ENCODE measurements at regions not wholly inside any gene's neighbourhood (a gene's known extent, or its start where the extent isn't known, plus 50 kb on each side); places are given as distances from the start of the nearest gene placed in this dataset.

DNA sequence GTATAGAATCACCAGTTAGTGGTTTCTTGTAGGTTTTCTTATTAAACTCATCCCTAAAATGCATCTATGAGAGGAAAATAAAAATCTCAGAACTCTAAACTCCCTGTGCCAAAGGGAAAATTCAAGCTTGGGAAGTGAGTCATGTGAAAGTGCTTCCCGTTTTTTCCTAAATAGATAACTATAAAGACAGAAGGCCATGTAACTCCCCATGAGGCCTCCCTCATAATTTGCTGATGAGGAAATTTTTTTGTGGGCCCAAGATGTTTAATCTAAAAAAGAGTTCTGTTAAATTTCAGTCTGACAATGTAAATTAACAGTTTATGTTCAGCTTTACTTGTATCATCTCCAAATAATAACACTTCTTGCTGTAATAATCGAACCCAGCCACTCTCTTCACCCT lies 1273.9 kb downstream of the OTOL1 start:
- H3K9me3 ChIP-seq (ENCODE audit: control insufficient read depth in 1 of 2, insufficient read depth in 1 of 2, low read length in 2 of 2): peaks cover 0 to 6% of the 10 kb centered on the region in 2 experiments
- TF ChIP-seq, protein P1, sequence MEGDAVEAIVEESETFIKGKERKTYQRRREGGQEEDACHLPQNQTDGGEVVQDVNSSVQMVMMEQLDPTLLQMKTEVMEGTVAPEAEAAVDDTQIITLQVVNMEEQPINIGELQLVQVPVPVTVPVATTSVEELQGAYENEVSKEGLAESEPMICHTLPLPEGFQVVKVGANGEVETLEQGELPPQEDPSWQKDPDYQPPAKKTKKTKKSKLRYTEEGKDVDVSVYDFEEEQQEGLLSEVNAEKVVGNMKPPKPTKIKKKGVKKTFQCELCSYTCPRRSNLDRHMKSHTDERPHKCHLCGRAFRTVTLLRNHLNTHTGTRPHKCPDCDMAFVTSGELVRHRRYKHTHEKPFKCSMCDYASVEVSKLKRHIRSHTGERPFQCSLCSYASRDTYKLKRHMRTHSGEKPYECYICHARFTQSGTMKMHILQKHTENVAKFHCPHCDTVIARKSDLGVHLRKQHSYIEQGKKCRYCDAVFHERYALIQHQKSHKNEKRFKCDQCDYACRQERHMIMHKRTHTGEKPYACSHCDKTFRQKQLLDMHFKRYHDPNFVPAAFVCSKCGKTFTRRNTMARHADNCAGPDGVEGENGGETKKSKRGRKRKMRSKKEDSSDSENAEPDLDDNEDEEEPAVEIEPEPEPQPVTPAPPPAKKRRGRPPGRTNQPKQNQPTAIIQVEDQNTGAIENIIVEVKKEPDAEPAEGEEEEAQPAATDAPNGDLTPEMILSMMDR (IDR thresholded peaks at IDR 0.05): no peak
- H3K4me3 ChIP-seq (ENCODE audit: low read length): no peak overlapping the region
- H3K27ac ChIP-seq (ENCODE audit: low read depth in 1 of 2, low read length in 2 of 2): no peak overlapping the region
- Mint-ChIP-seq H3K27ac (no peak overlapping the region), H3K27me3 (no peaks in the 10 kb centered on the region), H3K36me3 (ENCODE audit: low read depth) (no peaks in the 10 kb centered on the region), H3K4me1 (ENCODE audit: low read depth) (no peaks in the 10 kb centered on the region), H3K9me3 (no peaks in the 10 kb centered on the region), H3K4me3 (no peak overlapping the region)
- no peaks in the 10 kb centered on the region for H3K27me3 ChIP-seq (ENCODE audit: control insufficient read depth in 1 of 2, insufficient read depth in 2 of 2, low read length in 2 of 2)
- intact Hi-C loops (cut with DNase I, micrococcal nuclease): no loop called here
- H3K4me1 ChIP-seq (ENCODE audit: insufficient read depth, low read length): no peaks in the 10 kb centered on the region
- POLR2A ChIA-PET: no interaction called here
- CTCF ChIA-PET: no interaction called here
- no peaks in the 10 kb centered on the region for H3K36me3 ChIP-seq (ENCODE audit: insufficient read depth, low read length)
- ATAC-seq (ENCODE audit: poor library complexity): no peak
- DNase-seq: no peak

DNA sequence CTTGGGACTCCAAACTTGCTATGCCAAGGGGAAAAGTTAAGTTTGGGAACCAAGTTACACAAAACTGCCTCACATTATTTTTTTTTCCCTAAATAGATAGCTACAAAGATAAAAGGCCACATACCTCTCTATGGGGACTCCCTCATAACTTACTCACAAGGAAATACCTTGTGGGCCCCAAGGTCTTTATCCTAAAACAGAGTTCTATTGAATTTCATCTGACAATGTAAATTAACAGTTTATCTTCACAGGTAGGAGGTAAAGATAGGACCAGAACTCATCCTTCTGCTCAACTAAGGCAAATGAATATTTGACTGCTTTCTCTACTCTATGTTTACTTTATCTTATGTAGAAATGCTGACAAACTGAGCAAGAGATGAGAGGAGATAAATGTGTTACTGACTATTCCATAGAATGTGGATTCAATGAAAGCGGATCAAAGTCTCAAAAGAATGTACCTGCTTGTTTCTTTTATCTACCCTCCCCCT lies 1278.0 kb downstream of the OTOL1 start:
- Histone ChIP-seq H3K9me3 (ENCODE audit: control insufficient read depth in 1 of 2, insufficient read depth in 1 of 2, low read length in 2 of 2) (no peaks in the 10 kb centered on the region), H3K27ac (ENCODE audit: low read depth in 1 of 2, low read length in 2 of 2) (no peak overlapping the region), H3K4me1 (ENCODE audit: insufficient read depth, low read length) (no peaks in the 10 kb centered on the region), H3K36me3 (ENCODE audit: insufficient read depth, low read length) (no peaks in the 10 kb centered on the region), H3K27me3 (ENCODE audit: control insufficient read depth in 1 of 2, insufficient read depth in 2 of 2, low read length in 2 of 2) (no peaks in the 10 kb centered on the region), H3K4me3 (ENCODE audit: low read length) (no peak overlapping the region)
- CTCF ChIA-PET: no interaction called here
- Mint-ChIP-seq H3K9me3 (no peaks in the 10 kb centered on the region), H3K36me3 (ENCODE audit: low read depth) (no peaks in the 10 kb centered on the region), H3K27ac (no peak overlapping the region), H3K27me3 (no peaks in the 10 kb centered on the region), H3K4me3 (no peak overlapping the region), H3K4me1 (ENCODE audit: low read depth) (no peaks in the 10 kb centered on the region)
- intact Hi-C loops (cut with DNase I, micrococcal nuclease): no loop called here
- POLR2A ChIA-PET: no interaction called here
- TF ChIP-seq, protein P1 (IDR thresholded peaks at IDR 0.05): no peak
- no peak for DNase-seq
- no peak for ATAC-seq (ENCODE audit: poor library complexity)

DNA sequence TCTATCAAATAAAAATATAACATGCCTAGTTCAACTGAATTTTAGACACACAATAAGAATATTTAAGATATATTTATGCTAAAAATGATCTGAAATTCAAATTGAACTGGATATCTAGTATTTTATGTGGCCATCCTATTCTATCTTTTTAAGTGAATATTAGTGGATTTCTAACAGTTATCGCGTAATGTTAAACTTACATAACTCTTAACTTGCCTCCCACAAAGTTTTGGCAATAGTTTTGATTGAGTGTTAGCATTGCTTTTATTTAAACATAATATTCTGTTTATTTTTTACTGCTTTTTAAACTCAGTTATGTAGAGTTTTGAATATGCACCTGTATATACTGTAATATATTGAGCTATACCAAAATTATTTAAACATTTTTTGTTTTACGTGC lies 1279.5 kb downstream of the OTOL1 start:
- no peak for ATAC-seq (ENCODE audit: poor library complexity)
- TF ChIP-seq, protein P1 (IDR thresholded peaks at IDR 0.05): no peak
- Mint-ChIP-seq H3K4me1 (ENCODE audit: low read depth) (no peaks in the 10 kb centered on the region), H3K27ac (no peak overlapping the region), H3K9me3 (no peaks in the 10 kb centered on the region), H3K4me3 (no peak overlapping the region), H3K36me3 (ENCODE audit: low read depth) (no peaks in the 10 kb centered on the region), H3K27me3 (no peaks in the 10 kb centered on the region)
- Histone ChIP-seq H3K27me3 (ENCODE audit: control insufficient read depth in 1 of 2, insufficient read depth in 2 of 2, low read length in 2 of 2) (no peaks in the 10 kb centered on the region), H3K4me1 (ENCODE audit: insufficient read depth, low read length) (no peaks in the 10 kb centered on the region), H3K36me3 (ENCODE audit: insufficient read depth, low read length) (no peaks in the 10 kb centered on the region), H3K4me3 (ENCODE audit: low read length) (no peak overlapping the region), H3K27ac (ENCODE audit: low read depth in 1 of 2, low read length in 2 of 2) (no peak overlapping the region), H3K9me3 (ENCODE audit: control insufficient read depth in 1 of 2, insufficient read depth in 1 of 2, low read length in 2 of 2) (no peaks in the 10 kb centered on the region)
- ChIA-PET CTCF (no interaction called here), POLR2A (no interaction called here)
- intact Hi-C loops (cut with DNase I, micrococcal nuclease): no loop called here
- DNase-seq: no peak

Data from CD4-positive, alpha-beta T cell (primary cell).